ENCODE measurements at regions not wholly inside any gene's neighbourhood (a gene's known extent, or its start where the extent isn't known, plus 50 kb on each side); places are given as distances from the start of the nearest gene placed in this dataset.

- TF ChIP-seq CTCF (IDR thresholded peaks at IDR 0.05; ENCODE audit: low read depth, low read length, missing control alignments): no peak
- DNase-seq (ENCODE audit: low read depth): no peak
- no peak overlapping the region for H3K4me3 ChIP-seq (ENCODE audit: low read depth, low read length)
- in situ Hi-C loops (cut with HindIII; ENCODE audit: low sequenced_read_pairs): no loop called here
Observed at GRCh38 chr5:85288914-85289313, 904.2 kb upstream of the EDIL3 start.

GRCh38 chr5:85293145-85293785 lies 908.6 kb upstream of the EDIL3 start:
- no peak for DNase-seq (ENCODE audit: low read depth)
- no peak for TF ChIP-seq CTCF (IDR thresholded peaks at IDR 0.05; ENCODE audit: low read depth, low read length, missing control alignments)
- in situ Hi-C loops (cut with HindIII; ENCODE audit: low sequenced_read_pairs): no loop called here
- H3K4me3 ChIP-seq (ENCODE audit: low read depth, low read length): no peak overlapping the region

GRCh38 chr5:85304524-85304923 lies 919.8 kb upstream of the EDIL3 start:
- H3K4me3 ChIP-seq (ENCODE audit: low read depth, low read length): no peak overlapping the region
- in situ Hi-C loops (cut with HindIII; ENCODE audit: low sequenced_read_pairs): no loop called here
- no peak for DNase-seq (ENCODE audit: low read depth)
- no peak for TF ChIP-seq CTCF (IDR thresholded peaks at IDR 0.05; ENCODE audit: low read depth, low read length, missing control alignments)

- no peak overlapping the region for H3K4me3 ChIP-seq (ENCODE audit: low read depth, low read length)
- DNase-seq (ENCODE audit: low read depth): no peak
- in situ Hi-C loops (cut with HindIII; ENCODE audit: low sequenced_read_pairs): no loop called here
- no peak for TF ChIP-seq CTCF (IDR thresholded peaks at IDR 0.05; ENCODE audit: low read depth, low read length, missing control alignments)
Observed at GRCh38 chr5:85305766-85306165, 921.1 kb upstream of the EDIL3 start.

- TF ChIP-seq CTCF (IDR thresholded peaks at IDR 0.05; ENCODE audit: low read depth, low read length, missing control alignments): no peak
- no peak for DNase-seq (ENCODE audit: low read depth)
- in situ Hi-C loops (cut with HindIII; ENCODE audit: low sequenced_read_pairs): no loop called here
- H3K4me3 ChIP-seq (ENCODE audit: low read depth, low read length): no peak overlapping the region
Observed at GRCh38 chr5:85311536-85311935, 926.9 kb upstream of the EDIL3 start.

GRCh38 chr5:85320495-85320894 lies 935.8 kb upstream of the EDIL3 start:
- no peak for TF ChIP-seq CTCF (IDR thresholded peaks at IDR 0.05; ENCODE audit: low read depth, low read length, missing control alignments)
- in situ Hi-C loops (cut with HindIII; ENCODE audit: low sequenced_read_pairs): no loop called here
- no peak for DNase-seq (ENCODE audit: low read depth)

More at GRCh38 chr5:85320495-85320894, 935.8 kb upstream of the EDIL3 start:
- H3K4me3 ChIP-seq (ENCODE audit: low read depth, low read length): no peak overlapping the region
